Adrenal gland (tissue), 9 donors: ENCODE measurements at regions not wholly inside any gene's neighbourhood (a gene's known extent, or its start where the extent isn't known, plus 50 kb on each side); places are given as distances from the start of the nearest gene placed in this dataset.

Experiments
- DNase-seq, 7 donors: peaks; one replicate each; pipeline ENCODE4 v3.0.0-alpha.2; 2019 to 2020
- H3K27ac ChIP-seq, 5 donors: fragments of 200-600 bp; sonication (generic) in 4 of 5; 1 replicate in 3 of 5; 2 replicates in 2 of 5; pipeline versions ENCODE4 v1.5.1 to v1.8.0; 2016 to 2020; ENCODE audit warnings: mild to moderate bottlenecking in 1 of 5
- H3K27me3 ChIP-seq: fragments of 200-600 bp; 2 replicates; pipeline ENCODE4 v1.8.0; 2021
- H3K36me3 ChIP-seq, 2 donors: fragments of 200-600 bp; replicated peaks in 1 of 2; 1 replicate in 1 of 2; 2 replicates in 1 of 2; pipeline versions ENCODE4 v1.5.1 to v1.8.0; 2018 to 2022
- H3K4me1 ChIP-seq, 2 donors: fragments of 200-600 bp; replicated peaks in 1 of 2; 1 replicate in 1 of 2; 2 replicates in 1 of 2; pipeline versions ENCODE4 v1.5.1 to v1.8.0; 2018 to 2021
- H3K4me3 ChIP-seq, 4 donors: fragments of 200-600 bp; sonication (generic) in 3 of 4; one replicate each; pipeline ENCODE4 v1.5.1; 2016 to 2018
- H3K9me3 ChIP-seq, 3 donors: fragments of 200-600 bp; sonication (generic) in 1 of 3; replicated peaks in 1 of 3; 1 replicate in 2 of 3; 2 replicates in 1 of 3; pipeline versions ENCODE4 v1.5.1 to v1.8.0; 2016 to 2021
- POLR2A ChIP-seq, 2 donors: fragments of 450-650 bp; IDR thresholded peaks; one replicate each; pipeline ENCODE4 v1.6.1; 2017; ENCODE audit warnings: antibody characterized with exemption in 2 of 2, mild to moderate bottlenecking in 2 of 2, moderate library complexity in 1 of 2
- WGBS, 4 donors: extraction: QIAGEN DNeasy Blood & Tissue Kit in 2 of 4; methylation state at CpG; one replicate each; pipeline versions ENCODE4 v1.1.5 to v1.1.7; 2013 to 2017; 5-methylcytosine and 5-hydroxymethylcytosine counted together
- intact Hi-C, 2 donors: fragments of 100-400 bp; cut with DNase I; formaldehyde crosslinking; loops; one replicate each; pipeline versions ENCODE4 v1.14.1 to v1.15.0; 2022 to 2023
- TF ChIP-seq, protein P1 (sequence below), 6 experiments: fragments of 450-650 bp in 4 of 6; fragments of 200-600 bp in 2 of 6; sonication (generic) in 1 of 6; IDR thresholded peaks; 1 replicate in 5 of 6; 2 replicates in 1 of 6; pipeline versions ENCODE4 v1.5.1 to v1.8.0; 2016 to 2021; ENCODE audit warnings: antibody characterized with exemption in 6 of 6, mild to moderate bottlenecking in 2 of 6, moderate library complexity in 1 of 6
- donor health status: healthy with polysubstance abuse.
- donor health status: Bipolar disorder and iron deficiency.
- donor health status: DM: yes; HTN: yes; CAD: no.
- donor health status: DM: no; HTN: no; CAD: no.
- donor health status: DM: no; HTN: no; CAD: no.

DNA sequence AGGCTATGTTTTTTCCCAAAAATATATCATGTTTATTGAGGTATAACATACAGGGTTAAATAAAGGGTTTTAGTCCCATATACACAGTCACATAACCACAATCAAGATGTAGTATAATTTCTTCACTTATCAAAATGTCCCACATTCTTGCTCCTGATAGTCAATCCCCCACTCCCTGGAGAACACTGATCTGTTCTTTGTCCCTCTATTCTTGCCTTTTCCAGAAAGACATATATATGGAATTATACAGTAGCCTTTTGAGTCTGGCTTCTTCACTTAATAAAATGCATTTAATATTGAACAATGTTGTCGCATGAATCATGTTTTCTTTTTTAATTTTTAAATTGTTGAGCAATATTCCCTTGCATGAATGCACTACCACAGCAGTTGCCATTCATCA, 1059.7 kb downstream of the TSN start:
- Histone ChIP-seq H3K9me3 (no peaks in the 10 kb centered on the region), H3K27me3 (no peaks in the 10 kb centered on the region), H3K36me3 (no peaks in the 10 kb centered on the region), H3K4me3 (no peak overlapping the region), H3K4me1 (no peaks in the 10 kb centered on the region), H3K27ac (no peak overlapping the region)
- TF ChIP-seq, protein P1, sequence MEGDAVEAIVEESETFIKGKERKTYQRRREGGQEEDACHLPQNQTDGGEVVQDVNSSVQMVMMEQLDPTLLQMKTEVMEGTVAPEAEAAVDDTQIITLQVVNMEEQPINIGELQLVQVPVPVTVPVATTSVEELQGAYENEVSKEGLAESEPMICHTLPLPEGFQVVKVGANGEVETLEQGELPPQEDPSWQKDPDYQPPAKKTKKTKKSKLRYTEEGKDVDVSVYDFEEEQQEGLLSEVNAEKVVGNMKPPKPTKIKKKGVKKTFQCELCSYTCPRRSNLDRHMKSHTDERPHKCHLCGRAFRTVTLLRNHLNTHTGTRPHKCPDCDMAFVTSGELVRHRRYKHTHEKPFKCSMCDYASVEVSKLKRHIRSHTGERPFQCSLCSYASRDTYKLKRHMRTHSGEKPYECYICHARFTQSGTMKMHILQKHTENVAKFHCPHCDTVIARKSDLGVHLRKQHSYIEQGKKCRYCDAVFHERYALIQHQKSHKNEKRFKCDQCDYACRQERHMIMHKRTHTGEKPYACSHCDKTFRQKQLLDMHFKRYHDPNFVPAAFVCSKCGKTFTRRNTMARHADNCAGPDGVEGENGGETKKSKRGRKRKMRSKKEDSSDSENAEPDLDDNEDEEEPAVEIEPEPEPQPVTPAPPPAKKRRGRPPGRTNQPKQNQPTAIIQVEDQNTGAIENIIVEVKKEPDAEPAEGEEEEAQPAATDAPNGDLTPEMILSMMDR (IDR thresholded peaks at IDR 0.05) = no peak
- TF ChIP-seq POLR2A (IDR thresholded peaks at IDR 0.05) = no peak
- DNase-seq = no peak
- WGBS, 4 donors = 82 to 87% (median 85%) methylated on average over 1 of the region's 1 CpG
- intact Hi-C loops = no loop called here

DNA sequence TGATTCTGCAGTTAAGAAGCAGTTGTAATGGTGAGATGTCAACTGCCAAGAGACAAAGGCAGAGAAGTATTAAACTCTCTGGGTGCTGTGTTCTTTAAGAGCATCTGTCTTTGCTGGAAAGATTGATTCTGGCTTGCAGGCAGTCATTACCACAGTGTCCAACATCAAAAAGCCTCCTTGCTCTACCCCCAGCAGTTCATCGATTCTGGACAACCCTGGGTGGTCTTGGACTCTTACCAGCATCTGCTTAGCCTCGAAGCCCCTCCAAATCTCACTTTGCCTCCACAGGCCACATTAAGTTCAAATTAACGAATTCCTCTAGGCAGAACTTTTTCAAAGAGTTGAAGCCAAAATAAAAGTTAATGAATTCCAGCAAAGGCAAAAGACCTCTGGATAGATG, 1061.4 kb downstream of the TSN start:
- H3K27ac ChIP-seq = no peak overlapping the region
- H3K36me3 ChIP-seq = no peaks in the 10 kb centered on the region

DNA sequence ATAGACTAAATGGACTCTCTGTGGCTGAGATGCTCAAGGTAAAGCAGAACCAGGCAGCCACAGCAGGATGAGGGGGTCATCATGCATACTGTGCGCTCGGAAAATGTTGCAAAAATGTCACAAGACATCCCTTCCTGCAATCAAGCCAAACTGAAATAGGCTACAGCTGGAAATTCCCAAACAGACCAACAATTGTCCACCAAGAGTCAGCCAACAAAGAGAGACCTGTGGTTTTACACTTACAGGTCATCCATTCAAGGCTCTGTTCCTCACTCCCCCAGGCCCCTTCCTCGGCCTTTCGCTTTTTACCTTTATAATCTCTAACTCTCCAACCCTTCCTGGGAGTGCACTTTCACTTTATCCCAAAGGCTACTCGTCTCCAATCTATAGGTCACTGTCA, 1066.9 kb downstream of the TSN start:
- H3K9me3 ChIP-seq = no peaks in the 10 kb centered on the region
- TF ChIP-seq, protein P1 (IDR thresholded peaks at IDR 0.05) = no peak
- no peak for TF ChIP-seq POLR2A (IDR thresholded peaks at IDR 0.05)
- intact Hi-C loops = no loop called here
- H3K36me3 ChIP-seq = no peaks in the 10 kb centered on the region
- H3K4me3 ChIP-seq = no peak overlapping the region
- H3K27me3 ChIP-seq = no peaks in the 10 kb centered on the region
- WGBS, 4 donors = 76 to 92% (median 82%) methylated on average over 5 of the region's 5 CpGs
- H3K27ac ChIP-seq = no peak overlapping the region
- no peaks in the 10 kb centered on the region for H3K4me1 ChIP-seq
- no peak for DNase-seq

More for the DNA sequence above, 1061.4 kb downstream of the TSN start:
- WGBS, 4 donors = 24 to 53% (median 46%) methylated on average over 3 of the region's 3 CpGs
- no peaks in the 10 kb centered on the region for H3K9me3 ChIP-seq
- no peak for DNase-seq
- no peaks in the 10 kb centered on the region for H3K27me3 ChIP-seq
- TF ChIP-seq, protein P1 (IDR thresholded peaks at IDR 0.05) = no peak
- no peak for TF ChIP-seq POLR2A (IDR thresholded peaks at IDR 0.05)
- H3K4me3 ChIP-seq = no peak overlapping the region
- intact Hi-C loops = no loop called here
- no peaks in the 10 kb centered on the region for H3K4me1 ChIP-seq

DNA sequence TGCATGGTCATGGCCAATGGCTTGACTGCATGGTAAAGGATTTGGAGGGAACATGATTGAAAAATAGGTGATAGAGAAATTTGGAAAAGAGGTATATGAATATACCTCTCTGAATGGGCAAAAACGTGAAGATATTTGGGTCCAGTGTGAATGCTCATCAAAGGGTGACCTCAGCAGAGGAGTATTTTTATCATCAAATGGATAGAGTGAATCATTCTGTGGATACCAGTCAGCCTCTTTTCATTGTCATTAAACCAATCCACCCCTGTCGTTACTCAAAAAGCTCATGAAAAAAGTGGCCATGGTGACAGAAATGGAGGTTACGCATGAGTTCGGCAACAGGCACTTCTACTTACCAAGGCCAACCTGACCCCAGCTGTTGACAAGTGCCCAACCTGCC, 1074.7 kb downstream of the TSN start:
- no peaks in the 10 kb centered on the region for H3K27me3 ChIP-seq
- no peak overlapping the region for H3K4me3 ChIP-seq
- no peak overlapping the region for H3K27ac ChIP-seq
- H3K9me3 ChIP-seq = no peaks in the 10 kb centered on the region
- intact Hi-C loops = no loop called here
- DNase-seq = no peak
- TF ChIP-seq POLR2A (IDR thresholded peaks at IDR 0.05) = no peak
- TF ChIP-seq, protein P1 (IDR thresholded peaks at IDR 0.05) = no peak
- WGBS, 4 donors = 72 to 85% (median 80%) methylated on average over 4 of the region's 4 CpGs
- no peaks in the 10 kb centered on the region for H3K4me1 ChIP-seq
- H3K36me3 ChIP-seq = no peaks in the 10 kb centered on the region
